SK-N-MC (cell line): ENCODE measurements at regions not wholly inside any gene's neighbourhood (a gene's known extent, or its start where the extent isn't known, plus 50 kb on each side); places are given as distances from the start of the nearest gene placed in this dataset.

Source experiments
- EZH2 ChIP-seq: fragments of 200-600 bp; sonication (generic); IDR thresholded peaks from one replicate; pipeline ENCODE4 v1.6.1; 2017; ENCODE audit warnings: antibody characterized with exemption
- FOXP2 ChIP-seq: optimal IDR thresholded peaks from 2 replicates; pipeline ENCODE3; 2011; ENCODE audit warnings: mild to moderate bottlenecking, moderate library complexity; ENCODE audit not compliant: insufficient read depth; ENCODE audit errors: extremely low read length, control extremely low read depth
- POLR2AphosphoS5 ChIP-seq: IDR thresholded peaks from 2 replicates; pipeline ENCODE4 v1.6.1; 2012; ENCODE audit warnings: mild to moderate bottlenecking, low read depth, low read length, borderline replicate concordance

DNA sequence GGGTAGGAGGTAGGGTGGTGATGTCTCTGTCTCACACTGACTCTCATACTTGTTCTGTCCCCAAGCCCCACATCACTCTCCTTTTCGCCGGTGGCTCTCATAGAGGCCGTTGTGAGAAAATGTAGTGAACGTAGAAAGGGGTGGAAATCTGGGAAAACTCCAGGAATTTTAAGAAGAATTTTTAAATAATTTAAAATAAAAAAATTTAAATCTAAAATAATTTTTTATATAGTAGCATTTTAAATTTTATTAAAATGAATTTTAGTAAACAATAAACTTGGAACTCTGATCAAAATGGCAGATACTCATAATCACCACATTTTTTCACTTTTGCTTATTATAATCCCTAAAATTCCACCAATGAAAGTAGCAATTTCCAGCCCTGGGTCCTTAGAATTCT is 473.6 kb upstream of the ZFHX3 start:
- no peak for TF ChIP-seq POLR2AphosphoS5
- TF ChIP-seq EZH2: no peak
- no peak for TF ChIP-seq FOXP2
